GM21381 (cell line): ENCODE measurements at regions not wholly inside any gene's neighbourhood (a gene's known extent, or its start where the extent isn't known, plus 50 kb on each side); places are given as distances from the start of the nearest gene placed in this dataset.

Experiments used
- ATAC-seq: cut with Tn5 transposase; IDR thresholded peaks from one replicate; pipeline ENCODE4 v1.9.1; 2021; ENCODE audit warnings: mild to moderate bottlenecking, moderate library complexity; ENCODE audit not compliant: unreplicated experiment

- ATAC-seq = no peak
Measured at GRCh38 chr13:34640993-34641330, 301.1 kb upstream of the NBEA start.

- no peak for ATAC-seq
Measured at GRCh38 chr13:34647379-34648150, 294.5 kb upstream of the NBEA start.

- ATAC-seq = no peak
Measured at GRCh38 chr13:34654203-34654602, 287.9 kb upstream of the NBEA start.

- no peak for ATAC-seq
Measured at GRCh38 chr13:34654647-34655046, 287.4 kb upstream of the NBEA start.

- no peak for ATAC-seq
Measured at GRCh38 chr13:34655554-34655953, 286.5 kb upstream of the NBEA start.

GRCh38 chr13:34657716-34658115, 284.4 kb upstream of the NBEA start:
- ATAC-seq = no peak

GRCh38 chr13:34667286-34668218, 274.5 kb upstream of the NBEA start:
- ATAC-seq = no peak

GRCh38 chr13:34671137-34671536, 270.9 kb upstream of the NBEA start:
- no peak for ATAC-seq

- no peak for ATAC-seq
Measured at GRCh38 chr13:34672631-34673030, 269.4 kb upstream of the NBEA start.

- no peak for ATAC-seq
Measured at GRCh38 chr13:34675626-34676025, 266.4 kb upstream of the NBEA start.

- ATAC-seq = no peak
Measured at GRCh38 chr13:34678154-34678553, 263.9 kb upstream of the NBEA start.

GRCh38 chr13:34681405-34681955, 260.6 kb upstream of the NBEA start:
- no peak for ATAC-seq

GRCh38 chr13:34695063-34695462, 247.0 kb upstream of the NBEA start:
- no peak for ATAC-seq

- ATAC-seq = no peak
Measured at GRCh38 chr13:34696296-34696695, 245.8 kb upstream of the NBEA start.

- no peak for ATAC-seq
Measured at GRCh38 chr13:34696741-34697140, 245.3 kb upstream of the NBEA start.

- no peak for ATAC-seq
Measured at GRCh38 chr13:34698945-34699344, 243.1 kb upstream of the NBEA start.

GRCh38 chr13:34700155-34700554, 241.9 kb upstream of the NBEA start:
- no peak for ATAC-seq

GRCh38 chr13:34701919-34702318, 240.2 kb upstream of the NBEA start:
- ATAC-seq = no peak

GRCh38 chr13:34708566-34709313, 233.3 kb upstream of the NBEA start:
- ATAC-seq = no peak

- ATAC-seq = no peak
Measured at GRCh38 chr13:34719060-34719875, 222.8 kb upstream of the NBEA start.
